Sigmoid colon (tissue), 6 donors: ENCODE measurements at regions not wholly inside any gene's neighbourhood (a gene's known extent, or its start where the extent isn't known, plus 50 kb on each side); places are given as distances from the start of the nearest gene placed in this dataset.
A peak's percentile ranks its signal among the peaks of the same experiment; 100 is the strongest.
"Not testable (repeated sequence)": the region's sequence is repeated elsewhere in the genome, so short reads cannot be mapped to it uniquely, and the experiment has no call there.

Experiments used
- DNase-seq: peaks from one replicate; pipeline ENCODE4 v3.0.0-alpha.2; 2019
- H3K27ac ChIP-seq, 4 donors: fragments of 200-600 bp; sonication (generic); one replicate each; pipeline ENCODE4 v1.5.1; 2016 to 2019; ENCODE audit warnings: mild to moderate bottlenecking in 1 of 4
- H3K27me3 ChIP-seq, 3 donors: fragments of 200-600 bp; sonication (generic); one replicate each; pipeline ENCODE4 v1.5.1; 2019; ENCODE audit warnings: mild to moderate bottlenecking in 1 of 3
- H3K36me3 ChIP-seq, 4 donors: fragments of 200-600 bp; sonication (generic); one replicate each; pipeline ENCODE4 v1.5.1; 2016 to 2019
- H3K4me1 ChIP-seq, 4 donors: fragments of 200-600 bp; sonication (generic); one replicate each; pipeline ENCODE4 v1.5.1; 2017 to 2019
- H3K4me3 ChIP-seq, 4 donors: fragments of 200-600 bp; sonication (generic); one replicate each; pipeline ENCODE4 v1.5.1; 2017 to 2019; ENCODE audit warnings: mild to moderate bottlenecking in 2 of 4, moderate library complexity in 1 of 4
- H3K9me3 ChIP-seq, 4 donors: fragments of 200-600 bp in 3 of 4; sonication (generic) in 3 of 4; one replicate each; pipeline versions ENCODE4 v1.5.1 to v1.6.1; 2013 to 2019
- CTCF ChIP-seq, 4 experiments: fragments of 450-650 bp in 3 of 4; fragments of 200-600 bp in 1 of 4; IDR thresholded peaks; one replicate each; pipeline ENCODE4 v1.5.1; 2016 to 2019; ENCODE audit warnings: antibody characterized with exemption in 4 of 4, mild to moderate bottlenecking in 3 of 4, moderate library complexity in 2 of 4
- WGBS, 2 donors: extraction: QIAGEN DNeasy Blood & Tissue Kit; methylation state at CpG; one replicate each; pipeline ENCODE4 v1.1.7; 2013; 5-methylcytosine and 5-hydroxymethylcytosine counted together
- intact Hi-C: fragments of 100-400 bp; cut with DNase I; formaldehyde crosslinking; loops from one replicate; pipeline ENCODE4 v1.15.1; 2023
- donor health status: healthy with polysubstance abuse.
- donor health status: healthy.

- not testable (repeated sequence) for DNase-seq, H3K4me3 ChIP-seq
Observed at GRCh38 chr9:64370344-64370743, 914.7 kb downstream of the FOXD4L5 start.

GRCh38 chr9:64369644-64370043 is 915.4 kb downstream of the FOXD4L5 start:
- H3K4me1 ChIP-seq, intact Hi-C loops, H3K27me3 ChIP-seq, H3K27ac ChIP-seq, DNase-seq, H3K36me3 ChIP-seq, H3K9me3 ChIP-seq: not testable (repeated sequence)
- peak overlapping the region in 3 of 4 donors; percentile 24 to 44 (median 31) for H3K4me3 ChIP-seq
- WGBS, 2 donors: 0% methylated on average over 13 of the region's 31 CpGs; no CpG with 5 or more reads in 1 of the 2 donors

More at GRCh38 chr9:64370344-64370743, 914.7 kb downstream of the FOXD4L5 start:
- intact Hi-C loops, H3K4me1 ChIP-seq, H3K36me3 ChIP-seq, H3K9me3 ChIP-seq, H3K27ac ChIP-seq, H3K27me3 ChIP-seq: not testable (repeated sequence)
- WGBS, 2 donors: 85 to 90% methylated on average over 4 of the region's 8 CpGs

GRCh38 chr9:64369114-64369513 is 915.9 kb downstream of the FOXD4L5 start:
- peak in 1 of 4 experiments; percentile 38 for TF ChIP-seq CTCF (IDR thresholded peaks at IDR 0.05)
- H3K27me3 ChIP-seq, intact Hi-C loops, H3K4me1 ChIP-seq, H3K27ac ChIP-seq, H3K36me3 ChIP-seq, H3K9me3 ChIP-seq: not testable (repeated sequence)
- peak; percentile 90 for DNase-seq
- WGBS, 2 donors: 1% methylated on average over 26 of the region's 44 CpGs
- peak overlapping the region in 2 of 4 donors; percentile 27 to 34 for H3K4me3 ChIP-seq

- WGBS, 2 donors: 4 to 6% methylated on average over 8 to 9 of the region's 16 CpGs
- H3K27ac ChIP-seq, DNase-seq, intact Hi-C loops, H3K36me3 ChIP-seq, H3K4me1 ChIP-seq, H3K27me3 ChIP-seq, H3K9me3 ChIP-seq: not testable (repeated sequence)
- peak overlapping the region in 3 of 4 donors; percentile 26 to 45 (median 34) for H3K4me3 ChIP-seq
Observed at GRCh38 chr9:64368644-64368942, 916.4 kb downstream of the FOXD4L5 start.

- not testable (repeated sequence) for H3K36me3 ChIP-seq, DNase-seq
Observed at GRCh38 chr9:64367826-64368643, 917.0 kb downstream of the FOXD4L5 start.

More at GRCh38 chr9:64367826-64368643, 917.0 kb downstream of the FOXD4L5 start:
- H3K9me3 ChIP-seq, H3K4me1 ChIP-seq, intact Hi-C loops, H3K27ac ChIP-seq, H3K27me3 ChIP-seq: not testable (repeated sequence)
- 20 to 28% methylated on average over 18 to 36 of the region's 47 CpGs for WGBS, 2 donors
- peak overlapping the region in 3 of 4 donors; percentile 26 to 45 (median 34) for H3K4me3 ChIP-seq
